TTC549 (cell line): ENCODE measurements at regions not wholly inside any gene's neighbourhood (a gene's known extent, or its start where the extent isn't known, plus 50 kb on each side); places are given as distances from the start of the nearest gene placed in this dataset.
A peak's percentile ranks its signal among the peaks of the same experiment; 100 is the strongest.

Experiments used
- FAIRE-seq: peaks from 2 replicates; lab custom pipeline; 2012; peaks lifted over from hg19 to GRCh38; lab: Jason Lieb, UNC

DNA sequence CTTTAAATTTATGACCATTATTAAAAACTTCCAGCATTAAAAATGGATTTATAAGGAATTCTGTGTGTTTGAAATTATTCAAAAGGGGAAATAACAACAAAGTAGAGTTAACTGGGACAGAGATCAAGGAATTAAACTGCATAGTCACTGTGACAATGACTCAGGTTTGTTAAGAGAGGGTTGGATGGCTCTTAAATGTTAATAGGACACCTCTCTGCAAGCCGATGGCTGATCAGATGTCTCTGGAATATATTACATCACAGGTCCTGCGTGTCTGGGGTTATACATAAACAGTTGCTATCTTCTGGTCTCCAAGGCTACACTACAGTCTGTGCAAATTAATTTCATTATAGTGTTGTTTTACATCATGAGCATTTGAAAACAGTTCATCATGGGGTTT, 574.3 kb downstream of the COL12A1 start:
- no peak for FAIRE-seq

DNA sequence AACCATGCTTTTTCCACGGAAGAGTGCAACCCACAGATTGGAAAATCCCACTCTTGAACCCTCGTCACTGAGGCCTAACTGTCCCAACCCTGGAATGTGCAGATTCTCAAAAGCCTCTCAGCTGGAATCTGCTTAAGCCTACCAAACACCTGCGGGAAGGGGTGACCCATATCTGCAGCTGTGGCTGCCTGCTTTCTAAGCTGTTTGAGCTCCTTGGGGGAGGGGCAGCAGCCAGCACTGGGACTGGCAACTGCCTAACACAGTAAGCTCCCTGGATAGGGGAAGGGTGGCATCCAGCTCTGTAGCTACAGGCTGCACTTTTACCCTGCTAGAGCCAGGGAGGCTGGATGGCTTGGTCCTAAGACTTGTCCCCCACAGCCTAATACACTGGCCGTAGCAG, 579.6 kb downstream of the COL12A1 start:
- no peak for FAIRE-seq

DNA sequence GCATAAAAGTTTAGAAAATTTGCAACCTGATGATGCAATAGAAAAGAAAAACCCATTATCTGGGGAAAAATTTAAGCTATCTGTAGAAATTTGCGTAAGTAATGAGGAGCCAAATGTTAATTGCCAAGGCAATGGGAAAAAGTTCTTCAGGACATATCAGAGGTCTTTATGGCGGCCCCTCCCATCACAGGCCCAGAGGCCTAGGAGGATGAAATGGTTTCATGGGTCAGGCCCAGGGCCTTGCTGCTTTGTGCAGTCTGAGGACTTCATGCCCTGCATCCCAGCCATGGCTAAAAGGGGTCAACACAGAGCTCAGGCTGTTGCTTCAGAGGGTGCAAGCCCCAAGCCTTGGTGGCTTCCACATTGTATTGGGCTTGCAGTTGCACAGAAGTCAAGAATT, 582.8 kb downstream of the COL12A1 start:
- no peak for FAIRE-seq

DNA sequence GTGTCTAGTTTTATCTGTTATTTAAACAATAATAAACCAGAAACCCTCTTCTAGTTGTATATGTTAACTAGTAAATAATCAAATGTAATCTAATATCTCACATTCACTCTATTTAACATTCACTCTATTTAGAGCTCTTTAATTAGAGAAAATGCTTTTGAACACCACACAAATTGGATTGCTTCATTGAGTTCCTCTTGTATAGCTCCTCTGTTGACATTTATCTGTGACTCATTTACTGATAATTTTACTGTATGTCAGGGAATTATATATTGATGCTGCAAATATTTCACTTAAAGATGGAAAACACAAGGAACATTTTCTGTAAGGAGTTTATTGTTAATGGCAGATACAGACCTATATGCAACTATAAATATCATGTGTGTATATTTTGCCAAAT, 594.6 kb downstream of the COL12A1 start:
- FAIRE-seq = no peak

DNA sequence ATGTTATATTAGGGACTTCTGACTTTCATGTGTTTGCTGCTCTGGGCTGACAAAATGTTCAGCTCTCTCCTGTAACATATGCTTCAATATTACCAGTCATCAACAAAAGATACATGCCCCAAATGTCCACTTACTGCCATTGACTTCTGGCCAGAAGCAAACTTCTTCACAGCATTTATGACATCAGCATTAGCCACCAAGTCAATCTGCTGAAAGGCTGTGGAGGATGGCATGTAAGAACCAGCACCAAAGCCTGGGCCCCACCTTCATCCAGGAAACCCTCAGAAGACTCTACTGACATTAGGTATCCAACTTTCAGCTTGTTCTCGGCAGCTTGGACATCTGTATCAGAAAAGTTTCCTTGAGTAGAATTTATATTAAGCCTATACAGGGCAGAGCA, 595.5 kb downstream of the COL12A1 start:
- no peak for FAIRE-seq

DNA sequence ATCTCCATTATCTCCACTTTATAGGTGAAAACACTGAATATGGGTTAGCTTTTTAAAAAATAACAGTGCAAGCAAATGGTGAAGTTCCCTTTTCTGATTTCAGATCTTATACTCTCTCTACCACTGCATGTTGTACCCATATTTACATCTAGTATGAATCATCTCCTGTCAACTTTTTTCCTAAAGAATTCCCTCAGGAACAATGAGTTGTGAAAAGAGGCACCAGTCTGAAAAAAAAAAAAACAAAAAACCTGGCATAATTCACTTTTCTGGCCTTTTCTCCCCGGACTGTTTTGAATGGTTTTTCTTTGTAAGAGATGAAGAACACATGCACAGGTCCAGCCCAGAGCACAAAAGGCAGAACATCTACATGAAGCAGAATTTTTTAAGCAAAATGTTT, 596.0 kb downstream of the COL12A1 start:
- FAIRE-seq = no peak

DNA sequence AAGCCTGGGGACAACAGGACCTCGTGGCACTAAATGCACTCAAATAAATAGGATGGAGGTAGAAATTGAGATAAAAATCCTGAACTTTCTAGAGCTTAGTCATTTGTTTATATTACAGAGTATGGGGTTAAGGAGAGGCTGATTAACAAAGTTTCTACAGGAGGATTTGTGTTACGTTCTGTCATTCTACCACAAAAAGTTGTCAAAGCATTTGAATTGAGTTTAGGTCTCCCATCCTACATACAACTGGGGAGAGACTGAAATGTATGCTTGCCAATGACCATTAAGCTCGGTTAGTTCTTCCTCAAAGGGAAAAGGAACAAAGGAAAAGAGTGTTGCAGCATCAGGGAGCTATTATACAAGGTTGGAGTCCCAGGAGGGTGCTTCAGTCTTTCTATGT, 597.9 kb downstream of the COL12A1 start:
- FAIRE-seq = no peak

DNA sequence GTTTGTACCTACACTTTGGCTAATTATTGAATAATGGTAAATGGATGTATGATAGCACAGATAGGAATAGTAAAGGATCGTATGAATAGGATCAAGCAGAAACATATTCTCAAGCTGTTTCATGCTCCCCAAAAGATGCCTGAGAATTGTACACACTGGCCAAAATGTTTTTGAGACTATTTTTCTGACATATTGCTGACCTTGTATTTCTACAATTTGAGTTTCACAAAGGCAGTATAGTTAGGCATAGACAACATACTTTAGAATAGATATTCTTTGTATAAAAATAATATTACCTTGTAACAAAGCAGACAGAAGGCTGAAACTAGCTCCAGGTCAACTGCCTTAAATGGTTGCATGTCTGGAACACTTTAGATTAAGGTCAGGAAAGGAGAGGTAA, 598.4 kb downstream of the COL12A1 start:
- FAIRE-seq = no peak

DNA sequence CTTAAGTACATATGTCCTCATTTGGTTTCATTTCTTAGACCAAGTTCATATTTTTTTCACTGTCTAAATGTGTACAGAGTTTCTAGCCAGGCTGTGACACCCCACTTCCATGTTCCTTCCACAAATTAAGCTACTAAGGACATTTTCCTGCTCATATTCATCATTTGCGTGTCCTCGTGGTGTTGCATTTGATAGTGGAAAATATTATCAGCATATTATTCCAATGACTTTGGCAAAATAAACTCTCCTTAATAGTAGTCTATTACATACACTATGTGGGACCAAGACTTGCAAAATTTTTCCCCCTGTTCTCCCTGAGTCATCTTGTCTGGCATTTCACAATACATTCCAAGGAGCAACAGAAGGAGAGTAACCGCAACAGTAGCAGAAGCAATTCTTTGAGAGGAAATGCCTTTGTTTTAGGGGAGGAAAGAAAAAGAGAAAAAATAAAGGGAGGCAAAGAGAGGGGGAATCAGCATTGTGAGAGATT, 599.2 kb downstream of the COL12A1 start:
- no peak for FAIRE-seq

DNA sequence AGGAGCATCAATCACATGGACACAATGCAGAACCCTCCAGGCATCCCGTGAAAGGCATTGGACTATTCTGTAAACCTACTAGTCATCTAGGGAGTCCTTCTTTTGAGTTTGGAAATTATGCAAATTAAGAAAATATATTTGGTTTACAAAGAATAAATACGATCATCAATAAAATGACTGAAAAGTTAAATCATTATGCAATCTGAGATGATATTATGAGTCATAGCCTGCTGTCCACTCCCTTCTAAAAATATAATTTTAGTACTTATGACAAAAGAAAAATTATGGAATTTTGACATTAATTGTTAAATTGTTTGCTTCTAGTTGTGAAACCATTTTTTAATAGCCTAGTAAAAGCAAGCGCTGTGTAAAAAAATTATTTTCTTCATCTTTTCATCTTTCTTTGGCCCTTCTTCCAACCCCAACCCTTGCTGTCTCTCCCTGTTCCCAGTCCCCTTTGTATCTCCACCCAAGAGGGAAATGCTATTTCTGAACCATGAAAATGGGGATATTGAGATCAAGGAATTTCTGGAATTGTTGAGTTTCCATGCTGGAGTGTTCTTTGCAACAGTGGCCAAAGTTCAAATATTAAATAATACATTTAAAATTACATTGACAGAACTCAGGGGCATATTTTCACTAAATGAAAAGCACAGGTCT, 599.8 kb downstream of the COL12A1 start:
- FAIRE-seq = no peak

DNA sequence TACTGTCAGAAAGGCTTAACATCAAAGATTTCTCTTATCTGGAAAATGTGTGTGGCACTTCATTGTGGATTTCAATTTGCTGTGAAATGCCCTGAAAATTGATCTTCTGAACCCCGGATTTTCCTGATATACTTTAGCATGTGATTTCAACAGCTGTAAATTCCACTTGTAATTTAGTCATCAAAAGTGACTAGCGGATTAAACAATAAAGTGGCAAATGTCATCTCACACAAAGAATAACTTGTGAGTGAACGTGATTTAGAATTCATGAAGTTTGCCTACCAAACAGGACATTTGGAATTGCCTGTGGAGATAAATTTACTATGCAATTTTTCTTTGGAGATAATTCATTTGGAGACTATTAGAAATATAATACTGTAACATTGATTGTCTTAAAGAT, 601.6 kb downstream of the COL12A1 start:
- FAIRE-seq = no peak

DNA sequence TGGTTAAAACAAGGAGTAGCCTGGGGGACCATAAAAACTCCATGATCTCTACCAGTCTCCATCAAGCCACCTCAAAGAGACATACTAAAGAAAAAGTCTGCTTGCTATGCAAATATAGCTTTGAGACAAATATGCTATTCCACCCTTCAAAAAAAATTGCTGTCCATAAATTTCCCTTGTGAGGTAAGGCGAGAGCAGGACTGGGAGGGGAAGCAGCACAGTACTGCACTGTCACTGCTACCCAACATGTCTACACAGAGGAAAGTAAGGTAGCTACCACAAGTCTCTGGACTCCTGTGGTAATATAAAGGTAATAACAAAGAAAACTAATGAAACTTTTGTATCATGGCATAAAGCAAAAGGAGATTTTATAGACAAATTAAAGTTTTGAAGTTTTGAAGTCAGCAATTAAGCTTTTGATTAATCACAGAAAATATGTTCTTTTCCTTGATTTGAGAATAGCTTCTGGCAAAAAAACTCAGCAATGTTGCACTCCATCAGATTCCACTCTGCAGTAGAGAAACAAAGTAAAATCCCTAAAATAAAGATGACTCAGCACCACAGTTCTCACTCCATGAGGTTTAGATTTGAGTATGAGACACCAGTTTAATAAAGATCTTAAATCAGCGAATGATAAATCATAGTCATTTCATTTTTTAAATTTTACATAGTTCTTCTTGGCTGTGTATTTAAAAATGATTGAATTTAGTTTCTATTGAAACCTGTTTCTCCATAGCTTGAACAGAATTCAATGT, 602.4 kb downstream of the COL12A1 start:
- FAIRE-seq = no peak

DNA sequence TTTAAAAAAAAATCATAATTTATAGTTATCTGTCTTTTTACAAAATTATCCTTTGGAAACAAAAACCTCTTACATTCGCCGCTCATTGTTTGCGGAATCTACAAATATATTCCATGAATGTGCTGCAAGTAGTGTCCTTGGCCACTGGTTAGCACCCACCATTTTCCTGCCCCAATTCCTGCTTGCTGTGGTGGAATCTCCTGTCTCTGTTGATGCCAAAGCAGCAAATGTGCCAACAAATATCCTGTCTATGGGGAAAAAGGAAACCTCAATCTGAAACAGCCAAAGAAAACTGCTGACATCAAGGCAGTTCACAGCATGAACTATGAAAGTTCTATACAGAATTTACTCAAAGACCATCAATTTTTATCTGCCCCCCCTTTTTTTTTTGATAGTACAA, 603.6 kb downstream of the COL12A1 start:
- FAIRE-seq = no peak

DNA sequence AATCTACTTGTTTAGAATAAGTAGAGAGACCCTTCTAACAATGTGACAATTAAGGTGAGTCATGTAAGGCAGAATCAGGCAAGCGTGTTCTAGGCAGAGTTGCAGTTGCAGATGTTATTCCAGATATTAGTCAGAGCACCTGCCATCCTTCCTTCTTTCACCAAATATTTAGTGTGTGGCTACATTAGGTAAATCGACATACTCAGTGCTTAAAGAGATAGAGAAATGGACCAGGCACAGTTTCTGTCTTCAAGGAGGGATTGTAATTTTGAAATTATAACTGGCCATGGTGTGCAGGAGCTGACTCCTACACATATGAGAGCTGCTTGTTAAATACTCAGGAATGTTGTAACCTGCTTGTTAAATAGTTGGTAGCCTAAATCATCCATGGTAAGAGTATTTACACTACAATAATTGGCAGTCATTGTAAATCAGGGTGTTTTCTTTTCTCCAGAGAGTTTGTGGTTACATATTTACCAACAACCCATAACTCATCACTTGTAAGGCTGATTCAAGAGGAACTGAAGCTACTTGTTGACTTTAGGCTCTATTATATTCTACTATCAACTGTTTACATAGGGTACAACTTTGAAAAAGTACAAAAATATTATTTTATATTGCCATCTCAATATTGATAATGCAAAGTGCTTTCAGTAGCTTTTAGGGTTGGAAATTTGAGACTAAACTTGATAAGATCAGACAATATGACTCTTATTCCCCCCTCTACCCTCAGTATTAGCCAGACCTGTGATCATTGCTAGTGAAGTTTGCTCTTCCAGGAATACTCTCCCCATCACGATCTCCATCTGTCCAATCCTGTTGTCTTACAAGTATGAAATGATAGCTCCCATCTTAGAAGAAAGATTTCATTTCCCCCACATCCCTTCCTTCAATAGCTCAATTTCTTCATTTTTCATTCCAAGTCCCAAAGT, 607.1 kb downstream of the COL12A1 start:
- no peak for FAIRE-seq

DNA sequence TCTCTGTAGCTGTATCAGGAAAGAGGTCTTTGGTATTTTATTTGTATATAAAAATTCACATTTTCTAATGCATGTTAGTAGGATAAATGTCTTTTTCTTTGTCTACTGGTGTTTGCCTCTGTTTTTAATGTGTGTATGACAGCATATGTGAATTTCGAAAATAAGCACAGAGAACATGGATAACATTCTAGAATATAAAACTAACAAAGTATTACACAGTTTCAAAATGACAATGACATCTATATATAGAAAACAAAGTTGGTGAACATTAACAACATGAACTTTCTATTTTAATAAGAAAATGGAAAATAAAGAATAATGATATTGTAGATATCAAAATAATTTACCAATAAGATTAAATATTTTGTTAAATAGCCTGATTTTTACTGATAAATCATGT, 608.0 kb downstream of the COL12A1 start:
- no peak for FAIRE-seq

DNA sequence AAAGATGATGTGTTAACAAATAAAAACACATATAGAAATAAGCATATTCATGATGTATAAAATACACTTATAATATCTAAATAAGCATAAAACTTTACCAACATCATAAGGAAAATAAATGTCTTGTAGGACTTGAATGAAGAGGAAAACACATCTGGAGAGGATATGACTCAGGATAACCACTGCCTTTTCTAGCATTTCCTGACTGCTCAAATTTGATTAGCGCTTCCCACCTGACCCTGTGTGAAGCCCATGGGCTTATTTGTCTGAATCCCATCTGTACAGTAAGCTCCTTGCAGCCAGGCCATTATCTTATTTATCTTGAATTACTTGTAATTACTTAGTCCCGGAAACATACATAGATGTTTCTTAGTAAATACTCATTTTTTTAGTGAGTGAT, 608.6 kb downstream of the COL12A1 start:
- FAIRE-seq = no peak

DNA sequence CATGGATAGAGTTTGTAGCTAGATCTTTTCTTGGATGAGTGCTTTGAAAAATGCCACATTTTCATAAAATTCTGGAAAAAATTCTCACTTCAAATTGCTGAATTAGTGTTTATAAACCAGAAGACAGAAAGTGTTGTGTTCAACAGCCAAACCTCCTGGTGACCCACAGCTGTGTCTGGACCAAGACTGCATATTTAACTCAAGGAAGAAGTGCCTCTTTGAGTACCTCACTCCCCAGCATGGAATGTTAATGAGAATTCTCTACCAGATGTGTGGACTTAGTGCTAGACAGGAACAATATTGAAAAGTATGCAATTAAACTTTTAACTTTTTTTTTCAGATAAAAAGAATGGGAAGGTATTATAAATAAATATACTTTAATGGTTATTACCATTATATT, 609.3 kb downstream of the COL12A1 start:
- FAIRE-seq = no peak

DNA sequence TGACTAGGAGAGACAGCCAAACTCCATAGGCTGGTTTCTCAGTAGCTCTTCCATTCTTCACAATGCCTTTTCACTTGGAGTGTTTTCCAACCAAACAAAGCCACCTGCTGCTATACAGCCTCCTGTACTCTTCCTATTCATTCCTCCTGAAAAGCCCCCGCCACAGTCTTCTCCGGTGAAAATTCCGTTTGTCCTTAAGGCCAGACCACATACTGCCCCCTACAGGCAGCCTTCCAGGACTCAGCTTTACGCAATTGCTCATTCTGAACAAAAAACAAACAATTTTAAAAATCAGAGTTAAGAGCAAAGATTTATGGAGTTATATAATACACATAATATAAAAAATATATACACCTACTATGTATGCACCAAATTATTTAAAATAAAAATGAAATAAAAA, 611.5 kb downstream of the COL12A1 start:
- FAIRE-seq = peak; percentile 29

DNA sequence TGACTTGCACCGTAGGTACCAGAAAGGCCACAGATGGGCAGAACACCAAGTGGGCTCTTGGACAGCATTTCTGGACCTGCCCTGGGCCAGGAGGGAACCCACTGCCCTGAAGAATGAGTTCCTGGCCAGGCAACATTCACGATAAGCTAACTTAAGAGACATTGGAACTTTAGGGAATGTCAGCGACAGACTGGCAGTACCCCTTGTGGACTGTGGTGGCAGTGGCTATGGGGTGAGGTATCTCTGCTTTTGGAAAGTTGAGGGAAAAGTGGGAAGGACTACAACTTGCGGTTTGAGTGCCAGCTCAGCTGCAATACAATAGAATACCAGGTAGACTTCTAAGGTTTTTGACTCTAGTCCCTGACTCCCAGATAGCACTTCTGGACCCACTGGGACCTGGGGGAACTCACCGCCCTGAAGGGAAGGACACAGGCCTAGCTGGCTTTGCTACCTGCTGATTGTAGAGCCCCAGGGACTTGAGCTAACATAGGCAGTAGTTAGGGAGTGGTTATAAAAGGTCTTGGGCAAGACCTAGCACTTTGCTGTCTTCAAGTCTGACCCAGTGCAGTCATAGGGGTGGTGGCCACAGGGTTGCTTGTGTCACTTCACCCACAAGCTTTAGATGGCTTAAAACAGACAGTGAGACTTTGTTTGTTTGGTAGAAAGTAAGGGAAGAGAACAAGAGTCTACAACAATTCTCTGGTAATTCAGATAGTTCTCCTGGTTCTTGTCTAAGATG, 617.6 kb downstream of the COL12A1 start:
- FAIRE-seq = no peak

DNA sequence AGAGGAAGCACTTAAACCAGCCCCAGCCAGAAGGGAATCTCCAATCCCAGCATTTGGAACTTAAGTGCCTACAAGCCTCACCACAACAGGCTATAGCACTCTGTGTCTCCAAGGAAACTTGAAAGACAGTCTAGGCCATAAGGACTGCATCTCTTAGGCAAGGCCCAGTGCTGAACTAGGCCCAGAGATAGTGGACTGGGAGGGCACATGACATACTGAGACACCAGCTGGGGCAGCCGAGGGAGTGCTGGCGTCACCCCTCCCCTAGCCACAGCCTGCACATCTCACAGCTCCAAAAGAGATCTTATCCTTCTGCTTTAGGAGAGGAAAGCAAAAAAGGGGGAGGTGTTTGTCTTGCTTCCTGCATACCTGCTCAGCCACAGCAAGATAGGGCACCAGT, 618.5 kb downstream of the COL12A1 start:
- no peak for FAIRE-seq

DNA sequence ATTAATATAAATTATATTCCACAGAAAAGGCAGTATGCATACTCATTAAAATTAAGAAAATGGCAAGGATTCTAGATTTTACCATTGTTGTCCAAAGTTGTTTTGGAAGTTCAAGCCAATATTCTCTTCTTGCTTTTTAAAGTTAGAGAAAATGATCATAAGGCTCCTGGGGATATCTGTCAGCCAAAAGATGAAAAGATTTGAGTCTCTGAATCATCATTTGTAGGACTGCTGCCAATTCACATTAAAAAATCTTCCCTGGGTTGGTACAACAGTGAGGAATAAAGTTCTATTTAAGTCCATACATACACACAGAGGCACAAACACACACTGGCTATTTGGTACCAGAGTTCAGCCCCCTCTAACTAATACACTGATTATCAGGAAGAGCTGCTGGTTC, 620.1 kb downstream of the COL12A1 start:
- FAIRE-seq = no peak

DNA sequence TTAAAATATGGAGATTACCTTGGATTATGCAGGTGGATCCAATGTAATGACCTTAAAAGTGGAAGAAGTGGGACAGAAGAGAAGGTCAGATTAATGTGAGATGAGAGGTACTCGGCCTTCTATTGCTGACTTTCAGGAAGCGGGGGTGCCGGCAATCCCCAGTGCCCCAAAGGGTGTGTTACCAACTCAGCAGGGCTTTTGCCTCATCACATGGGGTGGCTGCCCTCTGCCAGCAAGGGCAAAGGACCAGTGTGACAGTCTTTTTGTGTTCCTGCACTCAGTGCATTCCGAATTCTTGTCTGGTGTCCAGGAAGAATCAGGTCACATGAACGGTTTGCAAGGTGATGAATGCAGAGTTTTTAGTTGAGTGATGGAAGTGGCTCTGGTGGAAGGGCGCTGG, 624.2 kb downstream of the COL12A1 start:
- no peak for FAIRE-seq
